Dermis blood vessel endothelial cell (primary cell): ENCODE measurements at regions not wholly inside any gene's neighbourhood (a gene's known extent, or its start where the extent isn't known, plus 50 kb on each side); places are given as distances from the start of the nearest gene placed in this dataset.
"Not testable (repeated sequence)": the region's sequence is repeated elsewhere in the genome, so short reads cannot be mapped to it uniquely, and the experiment has no call there.

Source experiments
- DNase-seq: peaks from one replicate; pipeline ENCODE4 v3.0.0; 2010

DNA sequence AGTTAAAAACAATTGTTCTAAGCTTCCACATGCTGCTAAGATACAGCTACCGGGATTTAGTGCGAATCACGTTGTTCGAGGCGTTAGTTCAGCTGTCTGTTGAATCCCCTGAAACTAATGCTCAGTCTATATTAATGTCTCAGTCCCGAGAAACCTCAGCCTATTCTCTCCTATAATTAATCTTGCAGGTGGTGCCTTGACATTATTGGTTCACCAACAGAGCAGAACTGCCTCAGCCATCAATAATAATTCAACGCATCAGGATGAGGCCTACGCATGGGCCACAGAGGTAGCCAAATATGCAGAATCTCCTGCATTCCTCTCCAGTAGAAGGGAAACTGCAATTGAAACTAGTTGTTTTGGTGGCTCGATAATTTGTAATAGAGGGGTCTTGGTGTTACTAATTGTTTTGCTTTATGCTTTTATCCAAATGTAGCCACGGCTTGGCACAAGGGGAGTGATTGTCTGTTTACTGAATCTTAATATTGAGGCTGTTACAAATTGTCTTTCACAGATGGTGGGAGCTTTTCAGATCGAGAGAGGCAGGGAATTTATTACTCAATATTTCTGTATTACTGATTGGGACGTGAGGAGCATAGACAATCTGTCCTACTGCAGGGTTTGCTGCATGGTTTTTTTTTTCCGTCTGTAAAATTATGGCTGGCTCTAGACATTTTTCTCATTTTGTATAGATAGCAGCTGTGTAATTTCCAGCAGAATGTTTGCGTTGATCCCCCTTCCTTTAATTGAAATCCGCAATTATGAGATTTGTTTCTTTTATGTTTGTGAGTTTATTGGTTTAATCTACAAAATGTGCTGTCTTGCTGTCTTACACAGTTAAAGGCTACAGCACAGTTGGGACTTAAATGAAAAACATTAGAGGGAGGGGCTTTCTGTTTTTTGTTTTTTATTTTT is 1036.5 kb upstream of the NOVA1 start:
- DNase-seq, result no peak

DNA sequence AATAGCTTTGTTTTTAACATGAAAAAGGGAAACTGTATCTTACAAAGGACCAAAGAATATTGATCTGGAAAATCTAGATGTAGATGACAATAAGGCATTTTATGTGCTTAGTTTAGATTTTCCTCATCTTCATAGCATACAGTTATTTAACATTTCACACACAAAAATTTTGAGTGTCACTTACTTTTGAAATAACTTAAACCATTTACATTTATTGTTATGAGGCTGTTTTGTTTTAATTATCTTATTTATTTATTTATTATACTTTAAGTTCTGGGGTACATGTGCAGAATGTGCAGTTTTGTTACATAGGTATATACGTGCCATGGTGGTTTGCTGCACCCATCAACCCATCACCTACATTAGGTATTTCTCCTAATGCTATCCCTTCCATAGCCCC is 1042.9 kb upstream of the NOVA1 start:
- not testable (repeated sequence) for DNase-seq

DNA sequence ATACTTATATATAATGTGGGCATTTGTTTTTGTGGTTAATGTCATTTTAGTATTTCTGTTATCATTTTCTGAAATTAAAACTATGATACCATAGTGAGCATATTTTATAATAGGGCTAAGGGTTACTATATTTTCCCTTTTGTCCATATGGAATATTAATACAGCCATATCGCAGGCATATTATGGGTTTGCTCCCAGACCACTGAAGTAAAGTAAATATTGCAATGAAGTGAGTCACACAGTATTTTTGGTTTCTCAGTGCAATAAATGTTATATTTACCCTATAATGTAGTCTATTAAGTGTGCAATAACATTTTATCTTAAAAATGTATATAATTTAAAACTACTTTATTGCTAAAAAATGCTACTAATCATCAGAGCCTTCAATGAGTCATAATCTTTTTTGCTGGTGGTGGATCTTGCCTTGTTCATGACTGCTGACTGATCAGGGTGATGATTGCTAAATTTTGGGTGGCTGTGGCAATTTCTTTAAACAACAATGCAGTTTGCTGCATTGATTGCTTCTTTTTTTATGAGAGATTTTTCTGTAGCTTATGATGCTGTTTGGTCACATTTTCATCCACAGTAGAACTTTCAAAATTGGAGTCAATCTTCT is 1044.5 kb upstream of the NOVA1 start:
- no peak for DNase-seq

DNA sequence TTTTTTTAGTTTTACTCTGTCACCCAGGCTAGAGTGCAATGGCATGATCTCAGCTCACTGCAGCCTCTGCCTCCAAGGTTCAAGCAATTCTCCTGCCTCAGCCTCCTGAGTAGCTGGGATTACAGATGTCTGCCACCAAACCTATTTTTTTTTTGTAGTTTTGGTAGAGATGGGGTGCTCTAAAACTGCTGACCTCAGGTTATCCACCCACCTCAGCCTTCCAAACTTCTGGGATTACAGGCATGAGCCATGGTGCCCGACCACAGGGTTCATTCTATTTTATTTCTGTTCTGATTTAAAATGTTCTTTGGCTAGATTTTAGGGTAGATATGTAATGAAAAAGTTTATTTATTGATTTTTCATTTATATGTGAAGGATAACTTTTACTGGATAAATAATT is 1062.8 kb upstream of the NOVA1 start:
- DNase-seq, result no peak

DNA sequence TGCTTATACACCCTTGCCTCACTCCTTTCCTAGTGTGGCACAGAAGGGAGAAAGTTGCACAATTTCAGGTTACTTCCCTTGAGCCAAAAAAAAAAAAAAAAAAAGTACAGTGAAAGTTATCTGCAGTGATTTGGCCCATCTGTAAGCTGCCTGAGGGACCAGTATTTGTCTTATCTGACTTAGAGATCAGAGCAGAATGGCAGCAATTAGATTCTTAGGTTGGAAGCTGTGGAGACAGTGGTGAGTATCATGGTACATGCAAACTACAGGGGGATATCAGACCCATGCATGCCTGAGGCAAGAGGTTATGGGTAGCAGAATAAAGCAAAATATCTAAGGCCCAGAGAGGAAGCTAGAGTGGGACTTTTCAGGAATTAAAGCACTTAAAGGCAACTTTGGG is 1070.7 kb upstream of the NOVA1 start:
- DNase-seq, result no peak

DNA sequence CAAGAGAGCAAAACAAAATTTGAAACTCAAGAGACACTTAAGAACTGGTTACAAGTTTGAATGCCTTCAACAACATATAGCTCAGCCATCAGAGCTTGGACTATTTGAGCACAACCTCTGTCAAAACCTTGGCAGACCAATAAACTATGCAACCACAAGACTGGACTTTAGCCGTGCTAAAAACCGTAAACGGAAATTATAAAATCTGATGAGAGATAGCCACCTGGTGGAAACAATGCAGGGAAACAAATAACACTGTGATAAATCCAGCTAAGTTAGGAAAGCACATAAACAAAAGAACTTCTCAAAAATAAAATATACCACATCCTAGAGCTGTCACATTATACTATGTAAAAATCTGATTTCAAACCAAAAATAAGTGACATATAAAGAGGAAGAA is 1074.2 kb upstream of the NOVA1 start:
- no peak for DNase-seq

DNA sequence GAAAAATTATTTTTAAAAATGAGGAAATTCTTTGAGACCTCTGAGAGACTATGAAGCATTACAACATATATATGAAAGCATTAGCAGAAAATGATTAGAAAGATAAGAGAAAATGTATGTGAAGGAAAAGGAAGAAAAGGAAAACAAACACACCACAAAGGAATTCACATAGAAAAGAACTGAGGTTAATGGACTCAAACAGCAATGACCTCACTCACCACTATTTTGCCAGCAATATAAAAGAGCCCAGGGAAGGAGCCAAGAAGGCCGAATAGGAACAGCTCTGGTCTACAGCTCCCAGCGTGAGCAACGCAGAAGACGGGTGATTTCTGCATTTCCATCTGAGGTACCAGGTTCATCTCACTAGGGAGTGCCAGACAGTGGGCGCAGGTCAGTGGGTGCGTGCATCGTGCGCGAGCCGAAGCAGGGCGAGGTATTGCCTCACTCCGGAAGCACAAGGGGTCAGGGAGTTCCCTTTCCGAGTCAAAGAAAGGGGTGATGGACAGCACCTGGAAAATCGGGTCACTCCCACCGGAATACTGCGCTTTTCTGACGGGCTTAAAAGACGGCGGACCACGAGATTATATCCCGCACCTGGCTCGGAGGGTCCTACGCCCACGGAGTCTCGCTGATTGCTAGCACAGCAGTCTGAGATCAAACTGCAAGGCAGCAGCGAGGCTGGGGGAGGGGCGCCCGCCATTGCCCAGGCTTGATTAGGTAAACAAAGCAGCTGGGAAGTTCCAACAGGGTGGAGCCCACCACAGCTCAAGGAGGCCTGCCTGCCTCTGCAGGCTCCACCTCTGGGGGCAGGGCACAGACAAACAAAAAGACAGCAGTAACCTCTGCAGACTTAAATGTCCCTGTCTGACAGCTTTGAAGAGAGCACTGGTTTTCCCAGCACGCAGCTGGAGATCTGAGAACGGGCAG is 1075.2 kb upstream of the NOVA1 start:
- DNase-seq, result not testable (repeated sequence)

DNA sequence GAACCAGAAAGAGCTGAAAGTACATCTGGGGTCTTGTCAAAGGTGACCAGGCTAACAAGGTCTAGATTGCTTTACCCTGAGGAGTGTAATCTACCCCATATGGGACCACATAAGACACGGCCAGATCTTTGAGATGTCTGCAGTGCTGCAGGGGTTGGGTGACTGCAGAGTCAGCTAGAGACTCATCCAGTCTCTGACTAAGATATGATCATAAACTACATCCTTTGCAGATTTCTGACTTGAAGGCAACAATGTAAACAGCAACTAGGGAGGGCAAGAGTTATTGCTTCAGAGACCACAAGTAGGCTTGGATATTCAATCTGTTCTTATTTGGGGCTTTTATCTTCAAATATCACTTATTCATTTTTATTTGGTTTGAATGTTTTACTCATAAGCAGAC is 1080.5 kb upstream of the FOXG1 start:
- DNase-seq, result no peak

DNA sequence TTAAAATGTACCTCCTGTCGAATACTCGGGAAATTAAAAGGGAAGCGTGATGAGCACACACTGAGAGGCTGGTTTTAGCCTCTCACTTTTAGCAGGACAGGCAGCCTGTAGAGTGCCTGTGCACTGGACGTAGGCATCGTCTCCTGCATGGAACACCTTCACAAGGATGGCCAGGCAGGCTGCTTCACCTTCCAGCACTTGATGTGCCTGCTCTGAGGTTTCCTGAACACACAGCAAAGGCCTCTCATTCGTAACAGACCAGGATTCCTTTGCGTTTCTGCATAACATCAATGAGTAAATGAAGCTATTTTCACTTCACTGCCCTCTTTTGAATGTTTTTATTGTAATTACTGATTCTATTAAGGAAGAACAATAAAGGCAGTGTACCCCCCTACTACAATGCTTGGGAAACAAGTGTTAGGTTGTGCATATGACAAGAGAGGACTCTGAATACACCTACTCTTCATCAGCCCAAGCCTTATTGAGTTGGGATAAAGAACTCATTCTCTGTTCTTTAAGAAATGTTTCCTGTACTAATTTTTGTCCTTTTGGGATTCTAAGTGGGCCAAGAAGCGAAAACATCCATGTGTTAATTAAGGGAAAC is 1077.6 kb upstream of the FOXG1 start:
- DNase-seq, result no peak

DNA sequence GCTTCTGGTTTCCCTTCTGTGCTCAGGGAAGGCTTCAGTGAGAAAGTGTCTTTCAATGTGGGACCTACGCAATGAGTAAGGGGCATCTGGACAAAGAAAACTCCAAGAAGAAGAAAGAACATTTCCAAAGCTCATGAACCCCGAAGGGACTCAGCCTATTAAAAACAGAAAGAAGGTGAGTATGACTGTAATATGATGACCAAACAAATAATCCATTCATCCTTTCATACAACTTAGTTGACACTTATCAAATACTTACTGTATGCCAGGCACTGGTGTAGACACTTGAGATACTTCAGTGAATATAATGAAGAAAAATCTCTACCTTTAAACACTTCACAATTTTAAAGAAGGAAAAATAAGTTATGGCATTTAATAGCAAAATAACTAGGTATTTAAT is 1054.2 kb upstream of the FOXG1 start:
- DNase-seq, result no peak

DNA sequence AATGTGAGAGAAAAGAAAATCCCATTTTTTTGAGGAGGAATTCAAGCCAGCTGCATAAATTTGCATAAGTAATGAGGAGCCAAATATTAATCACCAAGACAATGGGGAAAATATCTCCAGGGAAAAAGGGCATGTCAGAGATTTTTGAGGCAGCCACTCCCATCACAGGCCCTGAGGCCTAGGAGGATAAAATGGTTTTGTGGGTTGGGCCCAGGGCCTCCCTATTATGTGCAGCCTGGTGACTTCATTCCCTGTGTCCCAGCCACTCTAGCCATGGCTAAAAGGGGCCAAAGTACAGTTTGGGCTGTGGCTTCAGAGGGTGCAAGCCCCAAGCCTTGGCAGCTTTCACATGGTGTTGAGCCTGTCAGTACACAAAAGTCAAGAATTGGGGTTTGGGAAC is 1051.0 kb upstream of the FOXG1 start:
- DNase-seq, result no peak

DNA sequence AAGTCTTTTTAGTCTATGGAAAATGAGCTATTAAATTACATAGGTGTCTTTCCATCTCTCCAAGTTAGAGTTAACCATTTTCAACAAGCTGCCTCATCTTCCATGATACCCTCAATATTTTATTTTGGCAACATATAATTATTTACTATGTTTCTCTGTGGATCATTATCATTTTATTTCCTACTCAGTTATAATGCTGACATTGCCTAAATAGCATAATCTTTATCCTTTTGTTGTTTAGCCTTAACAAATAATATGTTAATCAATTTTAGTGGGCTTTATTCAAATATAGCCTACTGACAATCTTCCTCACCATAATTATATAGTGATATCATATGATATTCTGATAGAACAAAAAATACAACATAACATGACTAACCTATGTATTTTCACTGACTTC is 1044.8 kb upstream of the FOXG1 start:
- no peak for DNase-seq

DNA sequence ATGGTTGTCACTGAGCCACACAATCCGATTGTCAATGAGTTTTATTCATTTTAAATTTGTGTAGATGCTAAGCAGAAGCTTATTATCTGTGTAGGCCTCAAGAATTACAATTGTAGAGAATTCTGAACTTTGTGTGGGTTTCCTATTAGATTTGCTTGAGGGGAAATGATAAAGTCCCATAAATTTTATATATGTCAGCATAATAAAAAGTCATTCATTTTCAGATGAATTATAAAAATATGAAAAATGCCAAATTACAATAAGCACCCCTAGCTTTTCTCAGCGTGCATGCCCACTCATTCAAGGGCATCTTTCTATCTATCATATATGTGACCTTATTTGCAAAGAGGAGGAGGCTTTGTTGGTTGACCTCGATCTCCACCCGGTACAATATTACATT is 1041.1 kb upstream of the FOXG1 start:
- DNase-seq, result no peak

DNA sequence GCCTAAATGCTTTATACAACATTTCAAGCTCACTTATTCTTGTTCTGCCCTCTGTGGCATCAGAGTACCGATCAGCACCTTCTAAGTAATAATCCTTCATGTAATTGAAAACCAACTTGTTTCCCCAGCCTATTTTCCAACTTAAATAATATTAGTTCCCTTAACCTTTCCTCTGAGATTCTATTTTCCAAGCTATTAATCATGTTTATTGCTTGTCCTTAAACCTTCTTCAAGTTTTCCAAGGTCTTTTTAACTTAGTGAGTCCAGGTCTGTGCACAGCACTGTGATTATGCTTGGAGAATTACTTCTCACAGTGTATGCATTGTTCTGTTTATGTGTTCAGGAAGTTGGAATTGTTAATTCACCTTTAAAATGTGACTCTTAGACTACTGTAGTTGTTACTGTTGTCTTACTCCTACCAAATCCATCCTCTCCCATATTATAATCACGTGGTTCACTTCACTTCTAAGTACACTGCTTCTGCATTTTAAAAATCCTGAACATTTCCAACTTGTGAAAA is 1039.3 kb upstream of the FOXG1 start:
- no peak for DNase-seq

DNA sequence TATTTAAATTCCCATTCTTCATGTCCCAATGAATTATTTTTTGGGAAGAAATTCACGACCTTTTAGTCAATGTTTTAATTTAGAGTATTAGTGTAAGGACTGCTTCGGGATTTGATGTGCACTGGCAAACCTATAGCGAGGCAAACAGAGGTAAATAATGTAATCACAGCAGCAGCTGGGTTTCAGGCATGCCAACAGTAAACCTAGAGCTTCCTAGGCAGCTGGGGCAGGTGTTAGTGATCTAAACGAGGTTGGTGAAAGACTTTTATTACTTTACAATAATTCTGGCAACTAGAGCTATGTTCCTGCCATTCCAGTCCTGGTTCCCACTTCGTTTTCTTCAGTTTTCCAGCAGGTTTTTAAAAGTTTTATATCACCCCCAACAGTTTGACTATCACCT is 1036.4 kb upstream of the FOXG1 start:
- no peak for DNase-seq

DNA sequence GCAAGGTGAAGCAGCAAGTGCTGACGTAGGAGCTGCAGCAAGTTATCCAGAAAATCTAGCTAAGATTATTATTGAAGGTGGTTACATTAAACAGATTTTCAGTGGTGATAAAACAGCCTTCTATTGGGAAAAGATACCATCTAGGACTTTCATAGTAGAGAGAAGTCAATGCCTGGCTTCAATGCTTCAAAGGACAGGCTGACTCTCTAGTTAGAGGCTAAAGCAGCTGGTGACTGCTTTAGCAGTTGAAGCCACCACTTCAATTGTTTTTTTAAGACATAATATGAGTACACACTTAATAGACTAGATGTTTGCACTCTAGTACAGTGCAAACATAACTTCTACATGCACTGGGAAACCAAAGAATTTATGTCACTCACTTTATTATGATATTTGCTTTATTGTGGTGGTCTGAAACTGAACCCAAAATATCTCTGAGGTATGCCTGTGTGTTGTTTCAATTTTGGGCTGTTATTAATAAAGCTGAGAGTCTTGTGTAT is 1026.9 kb upstream of the FOXG1 start:
- no peak for DNase-seq

DNA sequence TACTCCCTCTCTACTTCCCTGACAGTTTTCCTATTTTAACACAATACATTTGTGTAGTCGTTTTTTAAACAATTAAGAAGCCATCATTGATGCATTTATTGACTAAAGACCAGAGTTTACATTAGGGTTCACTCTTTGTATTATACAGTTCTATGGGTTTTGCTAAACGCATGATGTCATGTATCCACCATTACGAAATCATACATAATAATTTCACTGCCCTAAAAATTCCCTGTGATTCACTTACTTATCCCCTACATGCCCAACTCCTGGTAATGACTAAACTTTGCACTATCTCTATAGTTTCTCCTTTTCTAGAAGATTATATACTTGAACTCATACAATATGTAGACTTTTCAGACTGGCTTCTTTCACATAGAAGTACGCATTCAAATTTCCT is 1016.5 kb upstream of the FOXG1 start:
- no peak for DNase-seq

DNA sequence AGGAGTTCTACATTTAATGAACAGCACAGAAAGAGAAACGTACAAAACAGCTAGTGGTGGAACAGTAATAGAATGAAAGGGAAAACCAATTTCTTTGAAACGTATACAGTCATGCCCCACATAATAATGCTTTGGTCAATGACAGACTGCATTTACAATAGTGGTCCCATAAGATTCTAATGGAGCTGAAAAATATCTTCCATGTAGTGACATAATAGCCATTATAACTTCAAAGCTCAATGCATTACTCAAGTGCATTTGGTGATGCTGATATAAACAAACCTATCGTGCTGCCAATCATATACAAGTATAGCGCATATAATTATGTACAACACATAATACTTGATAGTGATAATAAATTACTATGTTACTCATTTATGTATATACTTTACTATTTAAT is 1008.9 kb upstream of the FOXG1 start:
- not testable (repeated sequence) for DNase-seq

DNA sequence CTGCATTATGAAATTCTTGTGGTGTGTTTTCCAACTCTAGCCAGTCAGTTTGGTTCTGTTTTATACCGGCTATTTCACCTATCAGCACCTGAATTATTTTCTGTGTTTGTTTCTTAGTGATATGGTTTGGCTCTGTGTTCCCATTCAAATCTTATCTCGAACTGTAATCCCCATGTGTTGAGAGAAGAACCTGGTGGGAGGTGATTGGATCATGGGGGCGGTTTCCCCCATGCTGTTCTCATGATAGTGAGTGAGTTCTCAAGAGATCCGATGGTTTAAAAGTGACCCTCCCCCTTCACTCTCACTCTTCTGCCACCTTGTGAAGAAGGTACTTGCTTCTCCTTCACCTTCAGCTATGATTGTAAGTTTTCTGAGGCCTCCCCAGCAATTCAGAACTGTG is 1006.2 kb upstream of the FOXG1 start:
- DNase-seq, result not testable (repeated sequence)

DNA sequence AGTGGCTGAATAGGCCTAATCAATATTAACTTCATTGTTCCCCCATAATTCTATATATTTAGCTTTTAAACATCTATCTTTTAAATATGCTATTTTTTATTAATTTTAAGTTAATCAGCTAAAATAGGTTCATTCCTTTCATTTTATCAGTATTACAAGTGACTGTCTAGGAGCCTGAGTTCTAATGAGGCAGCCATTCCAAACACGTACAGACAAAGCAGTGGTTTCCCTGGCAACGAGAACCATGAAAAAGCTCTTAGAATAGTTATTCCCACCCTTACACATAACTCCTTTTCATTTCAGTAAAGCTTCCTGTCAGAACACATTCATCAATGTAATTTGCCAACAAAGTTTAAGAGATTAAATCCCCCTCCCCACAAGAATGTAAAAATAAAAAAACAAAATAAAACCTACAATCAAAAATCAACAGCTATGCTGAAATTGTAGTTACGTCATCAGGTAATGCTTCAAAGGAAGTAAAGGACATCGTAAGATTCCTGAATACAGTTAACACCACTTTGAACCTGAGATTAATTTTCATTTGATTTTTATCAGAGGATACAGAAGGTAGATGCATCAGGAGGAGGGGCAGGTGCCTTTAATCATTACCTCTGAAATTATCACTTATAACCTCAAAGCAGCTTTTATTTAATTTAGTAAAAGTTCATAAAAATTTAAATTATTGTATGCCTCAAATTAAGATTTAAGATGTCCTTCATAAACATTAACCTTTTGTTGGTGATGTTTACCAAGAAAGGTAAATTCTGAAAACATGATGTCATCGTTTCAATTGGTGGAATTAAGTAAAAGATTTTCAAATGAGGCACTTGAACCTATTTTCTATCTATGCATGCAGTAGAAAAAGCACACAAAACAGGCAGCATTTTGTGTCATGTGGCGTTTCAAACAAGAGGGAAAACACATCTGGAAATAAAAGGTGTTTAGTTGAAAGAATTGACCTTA is 967.2 kb upstream of the FOXG1 start:
- not testable (repeated sequence) for DNase-seq
